Caco-2 (cell line): ENCODE measurements at regions not wholly inside any gene's neighbourhood (a gene's known extent, or its start where the extent isn't known, plus 50 kb on each side); places are given as distances from the start of the nearest gene placed in this dataset.

Experiments
- BruUV-seq: library from RNA; stranded (reverse); fragments of 400-500 nt; replicated peaks from 2 replicates; lab custom pipeline; 2021; lab: Mats Ljungman, UMichigan
- CTCF ChIA-PET: fragments of 300-600 bp; sonication (Branson Sonifier 250); formaldehyde crosslinking; loops from one replicate; lab custom pipeline; 2022; ENCODE audit warnings: antibody characterized with exemption; lab: Charles Lee
- POLR2A ChIA-PET: fragments of 300-600 bp; sonication (Branson Sonifier 250); formaldehyde crosslinking; loops from one replicate; lab custom pipeline; 2022; ENCODE audit warnings: antibody characterized with exemption; lab: Charles Lee
- DNase-seq, 2 experiments: peaks; one replicate each; pipeline versions ENCODE4 v3.0.0 to v3.0.0-alpha.2; 2020 to 2022
- H3K27me3 ChIP-seq: replicated peaks from 2 replicates; pipeline ENCODE4 v1.6.0; 2011; ENCODE audit warnings: low read length; ENCODE audit not compliant: control insufficient read depth, insufficient read depth
- H3K36me3 ChIP-seq: 2 replicates; pipeline ENCODE4 v1.5.1; 2011; ENCODE audit warnings: low read length; ENCODE audit not compliant: control insufficient read depth, insufficient read depth
- H3K4me1 ChIP-seq: fragments of 250-450 bp; sonication (Bioruptor Pico); 2 replicates; pipeline ENCODE4 v1.5.1; 2020; ENCODE audit warnings: mild to moderate bottlenecking
- H3K4me3 ChIP-seq: 2 replicates; pipeline ENCODE4 v1.5.1; 2011; ENCODE audit warnings: low read depth, mild to moderate bottlenecking, control low read depth, low read length
- H3K9me3 ChIP-seq: fragments of 250-450 bp; sonication (Bioruptor Pico); 2 replicates; pipeline ENCODE4 v1.5.1; 2020; ENCODE audit warnings: mild to moderate bottlenecking, moderate library complexity
- H3K27ac Mint-ChIP-seq: one replicate; pipeline ENCODE4 v1.8.0; 2022; ENCODE audit warnings: mixed read lengths; ENCODE audit not compliant: unreplicated experiment
- H3K27me3 Mint-ChIP-seq: one replicate; pipeline ENCODE4 v1.8.0; 2022; ENCODE audit warnings: mixed read lengths; ENCODE audit not compliant: insufficient read depth, unreplicated experiment
- H3K36me3 Mint-ChIP-seq: one replicate; pipeline ENCODE4 v1.8.0; 2022; ENCODE audit warnings: mild to moderate bottlenecking, mixed read lengths; ENCODE audit not compliant: insufficient read depth, unreplicated experiment
- H3K4me1 Mint-ChIP-seq: one replicate; pipeline ENCODE4 v1.8.0; 2022; ENCODE audit warnings: low read depth, mixed read lengths; ENCODE audit not compliant: unreplicated experiment
- H3K4me3 Mint-ChIP-seq: one replicate; pipeline ENCODE4 v1.8.0; 2022; ENCODE audit warnings: mild to moderate bottlenecking, moderate library complexity, mixed read lengths; ENCODE audit not compliant: unreplicated experiment
- H3K9me3 Mint-ChIP-seq: one replicate; pipeline ENCODE4 v1.8.0; 2022; ENCODE audit warnings: mixed read lengths; ENCODE audit not compliant: unreplicated experiment
- CTCF ChIP-seq, 2 experiments: fragments of 200-600 bp in 1 of 2; IDR thresholded peaks; 1 replicate in 1 of 2; 2 replicates in 1 of 2; pipeline versions ENCODE4 v1.5.1 to v1.8.0; 2011 to 2022; ENCODE audit warnings: antibody characterized with exemption in 1 of 2, control low read depth in 1 of 2, inconsistent platforms in 1 of 2, low read depth in 1 of 2, low read length in 1 of 2, mild to moderate bottlenecking in 1 of 2, moderate library complexity in 1 of 2; ENCODE audit not compliant: insufficient read depth in 1 of 2, severe bottlenecking in 1 of 2, unreplicated experiment in 1 of 2
- intact Hi-C: fragments of 100-400 bp; cut with micrococcal nuclease; formaldehyde crosslinking; loops from one replicate; pipeline ENCODE4 v1.10.0; 2022; ENCODE audit not compliant: unreplicated experiment

- H3K36me3 Mint-ChIP-seq: no peaks in the 10 kb centered on the region
- no peak for TF ChIP-seq CTCF (IDR thresholded peaks at IDR 0.05; ENCODE audit: insufficient read depth in 1 of 2, low read depth in 1 of 2, low read length in 1 of 2, severe bottlenecking in 1 of 2, unreplicated experiment in 1 of 2)
Measured at GRCh38 chr9:115396071-115396529, 278.1 kb upstream of the TNC start.

DNA sequence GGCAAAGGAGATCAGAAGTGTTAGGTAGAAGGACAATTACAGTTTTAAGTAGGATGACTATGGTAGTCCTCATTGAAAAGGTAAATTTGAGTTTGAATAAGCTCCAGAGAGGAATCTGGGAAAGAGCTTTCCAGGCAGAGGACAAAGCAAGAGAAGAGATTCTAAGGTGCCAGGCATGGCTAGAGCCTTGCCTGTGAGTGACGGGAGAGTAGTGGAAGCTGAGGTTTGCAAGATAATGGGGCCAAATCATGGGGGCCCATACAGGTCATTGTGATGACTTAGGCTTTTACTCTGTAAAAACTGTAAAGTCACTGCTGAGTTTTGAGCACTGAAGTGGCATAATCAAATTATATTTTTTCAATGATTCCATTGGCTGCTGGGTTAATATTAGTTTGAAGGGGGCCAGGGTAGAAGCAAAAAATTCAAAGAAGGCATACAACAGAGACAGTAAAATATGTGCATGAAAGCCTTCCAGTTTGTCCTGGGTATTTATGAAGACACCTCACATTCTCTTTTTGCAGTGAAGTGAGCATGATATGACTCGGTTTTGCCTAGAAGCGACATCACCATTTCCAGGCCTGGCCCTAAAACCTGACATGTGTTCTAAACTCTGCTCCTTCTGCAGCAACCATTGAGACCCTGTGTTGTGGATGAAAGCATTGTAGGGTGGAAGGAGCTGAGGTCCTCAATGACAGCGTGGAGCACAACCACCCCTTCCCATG lies 279.8 kb upstream of the TNC start:
- H3K4me1 ChIP-seq: 0 out of 2 replicates have a peak, but pooled peaks cover 4% of the 10 kb centered on the region
- TF ChIP-seq CTCF (IDR thresholded peaks at IDR 0.05; ENCODE audit: insufficient read depth in 1 of 2, low read depth in 1 of 2, low read length in 1 of 2, severe bottlenecking in 1 of 2, unreplicated experiment in 1 of 2): no peak
- ChIA-PET CTCF (no interaction called here), POLR2A (no interaction called here)
- H3K9me3 ChIP-seq: no peaks in the 10 kb centered on the region
- no peak for DNase-seq
- H3K4me1 Mint-ChIP-seq: no peaks in the 10 kb centered on the region
- BruUV-seq: no TSS peak
- no peaks in the 10 kb centered on the region for H3K9me3 Mint-ChIP-seq
- H3K4me3 ChIP-seq: no peak overlapping the region
- no peak overlapping the region for H3K27ac Mint-ChIP-seq
- no peaks in the 10 kb centered on the region for H3K36me3 ChIP-seq
- H3K4me3 Mint-ChIP-seq: no peak overlapping the region
- H3K27me3 Mint-ChIP-seq: no peaks in the 10 kb centered on the region
- no peaks in the 10 kb centered on the region for H3K36me3 Mint-ChIP-seq
- H3K27me3 ChIP-seq: peaks cover 1% of the 10 kb centered on the region; the same call in 1 of the 2 replicates
- intact Hi-C loops: no loop called here

More at GRCh38 chr9:115396071-115396529, 278.1 kb upstream of the TNC start:
- Histone ChIP-seq H3K4me3 (no peak overlapping the region), H3K36me3 (no peaks in the 10 kb centered on the region), H3K27me3 (peaks cover 1% of the 10 kb centered on the region; the same call in 1 of the 2 replicates), H3K4me1 (0 out of 2 replicates have a peak, but pooled peaks cover 4% of the 10 kb centered on the region), H3K9me3 (no peaks in the 10 kb centered on the region)
- ChIA-PET POLR2A (no interaction called here), CTCF (no interaction called here)
- DNase-seq: no peak
- H3K27ac Mint-ChIP-seq: no peak overlapping the region
- H3K9me3 Mint-ChIP-seq: no peaks in the 10 kb centered on the region
- H3K27me3 Mint-ChIP-seq: no peaks in the 10 kb centered on the region
- no peak overlapping the region for H3K4me3 Mint-ChIP-seq
- no TSS peak for BruUV-seq
- no peaks in the 10 kb centered on the region for H3K4me1 Mint-ChIP-seq
- intact Hi-C loops: no loop called here

- no peak overlapping the region for H3K27ac Mint-ChIP-seq
- no peaks in the 10 kb centered on the region; the same call in 1 of the 2 replicates for H3K9me3 ChIP-seq
- no peak for TF ChIP-seq CTCF (IDR thresholded peaks at IDR 0.05; ENCODE audit: insufficient read depth in 1 of 2, low read depth in 1 of 2, low read length in 1 of 2, severe bottlenecking in 1 of 2, unreplicated experiment in 1 of 2)
- H3K4me1 Mint-ChIP-seq: no peaks in the 10 kb centered on the region
- BruUV-seq: no TSS peak
- intact Hi-C loops: no loop called here
- ChIA-PET POLR2A (no interaction called here), CTCF (no interaction called here)
- no peaks in the 10 kb centered on the region for H3K27me3 Mint-ChIP-seq
- no peaks in the 10 kb centered on the region for H3K36me3 ChIP-seq
- no peak overlapping the region for H3K4me3 ChIP-seq
- no peak overlapping the region for H3K4me3 Mint-ChIP-seq
- 0 out of 2 replicates have a peak, but pooled peaks cover 4% of the 10 kb centered on the region for H3K4me1 ChIP-seq
- peaks cover 1% of the 10 kb centered on the region; the same call in 1 of the 2 replicates for H3K27me3 ChIP-seq
- no peaks in the 10 kb centered on the region for H3K9me3 Mint-ChIP-seq
- no peaks in the 10 kb centered on the region for H3K36me3 Mint-ChIP-seq
- no peak for DNase-seq
Measured at GRCh38 chr9:115398313-115398650, 280.3 kb upstream of the TNC start.
